ENCODE measurements at regions not wholly inside any gene's neighbourhood (a gene's known extent, or its start where the extent isn't known, plus 50 kb on each side); places are given as distances from the start of the nearest gene placed in this dataset.
"Not testable (repeated sequence)": the region's sequence is repeated elsewhere in the genome, so short reads cannot be mapped to it uniquely, and the experiment has no call there.

- no peak for TF ChIP-seq CTCF (IDR thresholded peaks at IDR 0.05; ENCODE audit: borderline replicate concordance, insufficient read depth, low read depth, low read length)
- no peak overlapping the region for H3K4me3 ChIP-seq (ENCODE audit: low read depth, low read length)
Observed at GRCh38 chr20:6333110-6333509, 210.3 kb upstream of the FERMT1 start.

GRCh38 chr20:6321235-6321634 is 198.4 kb upstream of the FERMT1 start:
- H3K4me3 ChIP-seq (ENCODE audit: low read depth, low read length) = not testable (repeated sequence)

GRCh38 chr20:6311841-6312655 is 189.2 kb upstream of the FERMT1 start:
- TF ChIP-seq CTCF (IDR thresholded peaks at IDR 0.05; ENCODE audit: borderline replicate concordance, insufficient read depth, low read depth, low read length) = no peak

GRCh38 chr20:6311097-6311496 is 188.3 kb upstream of the FERMT1 start:
- no peak for TF ChIP-seq CTCF (IDR thresholded peaks at IDR 0.05; ENCODE audit: borderline replicate concordance, insufficient read depth, low read depth, low read length)
- no peak overlapping the region for H3K4me3 ChIP-seq (ENCODE audit: low read depth, low read length)

More at GRCh38 chr20:6311841-6312655, 189.2 kb upstream of the FERMT1 start:
- H3K4me3 ChIP-seq (ENCODE audit: low read depth, low read length) = no peak overlapping the region

- TF ChIP-seq CTCF (IDR thresholded peaks at IDR 0.05; ENCODE audit: borderline replicate concordance, insufficient read depth, low read depth, low read length) = no peak
Observed at GRCh38 chr20:6305536-6305935, 182.7 kb upstream of the FERMT1 start.

GRCh38 chr20:6302041-6302440 is 179.2 kb upstream of the FERMT1 start:
- H3K4me3 ChIP-seq (ENCODE audit: low read depth, low read length) = no peak overlapping the region
- no peak for TF ChIP-seq CTCF (IDR thresholded peaks at IDR 0.05; ENCODE audit: borderline replicate concordance, insufficient read depth, low read depth, low read length)

More at GRCh38 chr20:6305536-6305935, 182.7 kb upstream of the FERMT1 start:
- no peak overlapping the region for H3K4me3 ChIP-seq (ENCODE audit: low read depth, low read length)

- TF ChIP-seq CTCF (IDR thresholded peaks at IDR 0.05; ENCODE audit: borderline replicate concordance, insufficient read depth, low read depth, low read length) = no peak
- H3K4me3 ChIP-seq (ENCODE audit: low read depth, low read length) = no peak overlapping the region
Observed at GRCh38 chr20:6299456-6299855, 176.6 kb upstream of the FERMT1 start.

Measured in GM12875 (cell line).